Effector CD8-positive, alpha-beta T cell (primary cell): ENCODE measurements at regions not wholly inside any gene's neighbourhood (a gene's known extent, or its start where the extent isn't known, plus 50 kb on each side); places are given as distances from the start of the nearest gene placed in this dataset.
"Not testable (repeated sequence)": the region's sequence is repeated elsewhere in the genome, so short reads cannot be mapped to it uniquely, and the experiment has no call there.

Experiments
- DNase-seq: peaks from one replicate; lab custom pipeline; 2025; lab: John Stamatoyannopoulos, UW

DNA sequence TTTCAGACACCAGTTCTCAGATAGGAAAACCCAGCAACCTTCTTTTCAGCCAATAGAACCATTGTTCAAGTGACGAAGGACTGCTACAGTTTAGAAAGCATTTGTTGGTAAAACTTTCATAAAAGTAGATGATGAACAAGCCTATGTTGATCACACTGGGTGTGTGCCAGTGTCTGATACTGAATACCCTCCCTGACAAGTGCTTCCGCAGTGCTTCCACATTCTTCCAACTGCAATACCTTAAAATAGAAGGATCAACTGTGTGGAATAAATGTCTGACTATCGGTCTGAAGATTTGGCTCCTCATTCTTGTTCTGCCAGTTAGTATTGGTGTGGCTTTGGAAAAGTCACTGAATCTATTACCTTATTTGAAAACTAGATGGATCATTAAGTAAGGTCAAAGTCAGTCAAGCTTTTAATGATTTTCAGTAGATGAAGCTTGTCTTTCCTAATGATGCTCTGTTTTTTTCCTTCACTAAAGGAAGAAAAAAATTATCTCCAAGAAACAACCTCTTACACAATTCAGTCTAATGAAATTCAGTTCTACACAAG lies 479.4 kb upstream of the CBLB start:
- DNase-seq: no peak

DNA sequence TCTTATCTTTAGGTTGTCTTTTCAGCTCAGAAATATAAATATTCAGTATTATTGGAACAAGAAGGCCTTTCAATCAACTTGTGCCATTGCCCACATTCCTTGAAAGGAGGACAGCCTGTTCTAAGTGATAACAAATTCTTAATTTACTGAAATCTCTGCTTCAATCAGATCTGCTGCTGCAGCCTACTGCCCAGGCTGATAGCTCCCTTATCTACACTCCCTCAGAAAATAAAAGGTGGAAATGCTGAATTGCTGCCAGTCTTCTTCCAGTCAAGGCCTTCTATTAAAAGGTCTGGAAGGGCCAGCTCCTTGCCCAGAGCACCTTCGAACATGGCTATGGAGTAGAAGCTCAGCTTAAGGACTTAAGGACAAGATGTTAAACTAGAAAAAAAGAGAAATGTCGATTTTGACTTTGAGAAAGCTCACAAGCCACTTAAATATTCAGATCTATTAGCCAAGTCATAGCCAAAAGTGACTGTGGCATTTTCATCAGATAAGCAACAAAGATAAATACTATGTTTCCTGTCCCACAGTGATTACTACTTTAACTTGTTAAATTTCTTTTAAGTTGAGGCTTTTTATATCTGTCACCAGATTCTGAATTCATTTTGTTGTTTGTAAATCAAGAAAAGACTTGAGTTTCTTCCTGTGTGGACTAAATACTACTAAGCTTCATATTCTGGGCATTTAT lies 480.5 kb upstream of the CBLB start:
- DNase-seq: no peak

DNA sequence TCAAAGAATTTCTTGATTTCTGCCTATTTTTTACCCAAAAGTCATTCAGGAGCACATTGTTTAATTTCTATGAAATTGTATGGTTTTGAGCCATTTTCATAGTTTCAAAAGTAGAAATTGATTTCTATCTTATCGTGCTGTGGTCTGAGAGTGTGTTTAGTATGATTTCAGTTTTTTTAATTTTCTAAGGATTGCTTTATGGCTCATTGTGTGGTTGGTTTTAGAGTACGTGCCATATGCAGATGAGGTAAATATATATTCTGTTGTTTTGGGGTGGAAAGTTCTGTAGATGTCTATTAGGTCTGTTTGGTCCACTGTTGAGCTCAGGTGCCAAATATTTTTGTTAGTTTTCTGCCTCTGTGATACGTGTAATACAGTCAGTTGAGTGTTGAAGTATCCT lies 487.1 kb upstream of the CBLB start:
- DNase-seq: no peak

DNA sequence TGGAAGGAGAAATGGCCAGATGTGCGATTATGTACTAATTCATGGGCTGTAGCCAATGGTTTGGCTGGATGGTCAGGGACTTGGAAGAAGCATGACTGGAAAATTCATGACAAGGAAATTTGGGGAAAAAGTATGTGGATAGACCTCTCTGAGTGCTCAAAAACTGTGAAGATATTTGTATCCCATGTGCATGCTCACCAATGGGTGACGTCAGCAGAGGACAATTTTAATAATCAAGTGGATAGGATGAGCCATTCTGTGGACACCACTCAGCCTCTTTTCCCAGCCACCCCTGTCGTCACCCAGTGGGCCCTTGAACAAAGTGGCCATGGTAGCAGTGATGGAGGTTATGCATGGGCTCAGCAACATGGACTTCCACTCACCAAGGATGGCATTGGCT lies 490.9 kb upstream of the CBLB start:
- no peak for DNase-seq

DNA sequence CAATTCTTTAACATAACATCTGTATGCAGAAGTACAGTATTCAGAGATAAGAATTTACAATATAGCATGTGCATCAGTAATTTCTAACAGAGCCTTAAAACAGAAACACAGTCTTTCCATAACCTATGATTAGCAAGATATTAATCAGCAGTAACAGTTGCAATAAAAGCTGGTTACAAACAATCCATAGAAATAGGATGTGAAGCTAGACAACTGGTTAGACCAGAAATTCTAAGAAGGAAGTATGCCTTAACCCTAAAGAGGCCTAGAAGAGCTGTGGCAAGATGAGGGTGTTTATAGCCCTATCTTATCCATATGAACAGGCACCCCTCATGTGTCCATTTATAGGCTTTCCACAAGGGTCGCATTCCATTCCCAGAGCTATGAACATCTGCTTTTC lies 492.1 kb upstream of the CBLB start:
- DNase-seq: not testable (repeated sequence)

DNA sequence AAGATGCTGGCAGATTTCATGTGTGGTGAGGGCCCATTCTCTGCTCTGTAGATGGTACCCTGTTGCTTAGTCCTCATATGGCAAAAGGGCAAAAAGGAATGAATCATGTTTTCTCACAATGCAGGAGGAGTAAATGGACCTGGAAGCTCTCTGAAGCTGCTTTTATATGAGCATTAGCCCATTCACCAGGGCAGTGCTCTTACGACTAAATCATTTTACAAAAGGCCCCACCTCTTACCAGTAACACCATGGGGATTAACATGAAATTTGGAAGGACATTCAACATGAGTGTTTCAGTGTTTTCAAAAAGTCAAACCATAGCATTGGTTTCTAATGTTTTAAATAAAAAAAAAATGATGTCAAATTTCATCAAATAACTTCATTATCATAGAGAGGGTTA lies 495.7 kb upstream of the CBLB start:
- DNase-seq: no peak

DNA sequence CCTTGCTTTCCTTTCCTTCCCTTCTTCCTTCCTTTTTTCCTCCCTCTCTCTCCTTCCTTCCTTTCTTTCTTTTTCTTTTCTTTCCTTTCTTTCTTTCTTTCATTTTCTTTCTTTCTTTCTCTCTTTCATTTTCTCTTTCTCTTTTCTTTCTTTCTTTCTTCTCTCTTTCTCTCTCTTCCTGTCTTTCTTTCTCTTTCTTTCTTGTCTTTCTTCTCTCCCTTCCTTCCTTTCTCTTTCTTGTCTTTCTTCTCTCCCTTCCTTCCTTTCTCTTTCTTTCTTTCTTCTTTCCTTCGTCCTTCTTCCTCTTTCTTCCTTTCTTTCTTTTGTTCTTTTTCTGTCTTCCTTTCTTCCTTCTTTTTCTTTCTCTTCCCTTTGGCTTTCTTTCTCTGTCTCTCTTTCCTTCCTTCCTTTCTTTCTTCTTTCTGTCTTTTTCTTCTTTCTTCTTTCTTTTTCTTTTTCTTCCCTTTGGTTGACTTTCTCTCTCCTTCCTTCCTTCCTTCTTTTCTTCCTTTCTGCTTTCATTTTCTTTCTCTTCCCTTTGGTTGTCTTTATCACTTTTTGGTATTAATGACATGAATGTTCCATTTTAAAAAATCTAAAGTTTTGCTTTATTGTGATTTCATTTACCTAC lies 496.4 kb upstream of the CBLB start:
- no peak for DNase-seq

DNA sequence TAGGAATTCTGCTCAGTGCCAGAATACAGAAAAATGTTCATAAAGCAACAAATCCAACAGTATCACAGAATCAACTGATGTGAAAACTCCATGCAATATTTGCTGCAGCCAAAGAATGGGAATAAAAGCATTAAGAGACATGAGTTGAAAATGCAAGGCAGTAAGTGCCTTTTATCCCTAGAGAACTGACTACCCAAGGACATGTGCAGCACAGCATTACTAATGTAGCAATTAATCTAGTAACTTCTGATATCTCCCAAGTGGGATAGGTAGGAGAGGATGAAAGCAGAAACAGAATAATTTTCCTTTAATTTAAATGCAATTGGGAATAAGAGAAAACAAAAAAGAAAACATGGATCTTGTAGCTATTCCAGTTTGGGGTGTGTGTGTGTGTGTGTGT lies 497.5 kb upstream of the CBLB start:
- DNase-seq: no peak

DNA sequence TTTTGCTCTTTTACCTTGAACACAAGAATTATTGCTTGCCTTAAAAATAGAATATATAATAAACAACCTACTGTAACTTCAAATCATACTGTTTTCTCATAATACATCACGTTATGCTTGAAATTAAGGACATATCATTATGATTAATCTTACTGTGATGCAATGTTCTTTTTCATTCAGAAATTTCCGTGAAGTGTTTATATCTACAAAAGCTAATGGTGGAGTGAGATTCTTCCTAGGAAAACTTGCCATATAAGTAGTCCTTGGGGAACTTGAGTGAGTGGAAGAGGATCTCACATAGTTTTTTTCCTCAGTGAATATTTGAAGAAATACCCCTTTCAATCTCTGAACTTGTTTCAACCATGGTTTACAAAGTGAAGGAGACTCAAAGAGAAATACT lies 498.7 kb upstream of the CBLB start:
- DNase-seq: no peak

DNA sequence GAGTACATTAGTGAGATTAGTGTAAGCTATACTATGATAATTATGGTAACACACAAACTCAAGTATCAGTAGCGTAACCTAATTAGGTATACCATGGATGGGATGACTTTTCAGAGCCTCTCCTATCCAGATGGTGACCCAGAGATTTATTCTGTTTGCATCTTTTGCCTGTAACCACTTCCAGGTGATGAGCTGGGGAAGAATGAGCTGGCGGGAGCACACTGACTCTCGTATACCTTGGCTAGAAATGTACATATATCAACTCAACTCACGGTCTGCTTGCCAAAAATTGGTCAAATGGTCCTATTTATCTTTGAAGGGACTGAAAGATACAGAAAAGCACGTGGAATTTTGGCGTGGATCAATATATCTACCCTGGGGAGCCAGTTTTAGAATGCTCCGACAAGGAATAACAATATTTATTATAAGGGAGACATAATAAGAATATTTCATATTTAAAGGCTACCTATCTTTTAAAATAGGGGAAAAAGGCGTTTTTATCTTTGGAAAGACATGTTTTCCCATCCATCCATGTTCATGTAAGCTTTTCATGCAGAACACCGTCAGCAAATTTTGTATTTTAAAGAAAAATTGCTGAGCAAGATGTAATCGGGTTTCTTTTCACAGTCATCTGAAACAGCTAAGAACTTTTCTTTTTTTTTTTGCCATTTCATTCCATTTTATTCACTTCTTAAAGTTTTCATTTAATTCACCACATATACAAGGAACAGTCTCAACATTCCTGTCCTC lies 502.6 kb upstream of the CBLB start:
- DNase-seq: no peak

DNA sequence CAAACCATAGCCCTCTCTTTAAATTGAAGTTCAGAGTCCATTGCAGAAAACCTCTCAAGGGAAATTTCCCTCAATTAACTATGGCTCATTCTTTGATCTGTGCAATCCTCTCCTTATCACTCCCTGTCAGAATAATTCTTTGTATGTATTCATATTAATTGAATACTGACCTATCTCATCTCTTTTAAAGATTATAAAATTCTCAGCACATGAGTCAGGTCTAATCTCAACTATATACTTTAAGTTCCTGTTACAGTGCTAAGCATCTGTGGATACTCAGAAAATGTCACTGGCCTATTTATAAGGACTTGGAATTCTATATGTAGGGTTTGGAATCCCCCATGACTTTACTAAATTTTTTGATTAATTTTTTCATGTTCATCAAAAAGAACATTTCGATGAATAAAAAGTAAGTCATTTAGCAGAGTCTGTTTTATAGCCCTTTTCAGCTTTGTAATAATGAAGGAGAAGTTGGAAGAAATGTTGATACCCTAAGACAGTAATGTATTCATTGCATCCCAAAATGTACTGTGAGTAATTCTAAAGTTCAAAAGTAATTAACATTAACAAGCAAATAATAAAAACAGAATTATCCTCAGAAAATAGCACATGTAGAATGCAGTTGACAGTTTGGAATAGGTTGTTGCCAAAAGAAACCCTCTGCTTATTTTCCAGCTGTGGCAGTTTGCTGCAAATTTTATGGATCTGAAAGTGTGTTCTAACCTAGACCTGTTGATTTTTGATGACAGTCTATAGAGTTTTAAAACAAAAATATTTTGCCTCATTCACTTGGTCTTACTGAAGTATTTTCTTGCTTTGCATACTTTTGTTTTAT lies 503.4 kb upstream of the CBLB start:
- no peak for DNase-seq

DNA sequence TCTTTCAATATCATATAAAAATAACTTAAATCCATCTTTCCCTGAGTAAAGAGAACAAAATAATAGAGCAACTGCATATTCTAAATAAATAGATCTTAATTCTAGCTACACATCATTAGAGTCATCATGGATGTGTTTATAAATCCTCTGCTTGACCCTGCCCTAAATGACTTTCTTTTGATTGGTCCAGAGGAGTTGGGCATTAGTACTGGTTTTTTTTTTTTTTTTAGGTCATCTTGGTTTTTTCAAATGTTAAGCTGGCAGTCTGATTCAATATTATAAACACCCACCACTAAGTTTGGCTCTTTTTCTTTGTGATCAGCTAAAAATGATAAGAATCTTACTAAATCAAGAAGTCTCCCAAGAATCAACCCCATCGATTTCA lies 504.0 kb upstream of the CBLB start:
- DNase-seq: no peak

DNA sequence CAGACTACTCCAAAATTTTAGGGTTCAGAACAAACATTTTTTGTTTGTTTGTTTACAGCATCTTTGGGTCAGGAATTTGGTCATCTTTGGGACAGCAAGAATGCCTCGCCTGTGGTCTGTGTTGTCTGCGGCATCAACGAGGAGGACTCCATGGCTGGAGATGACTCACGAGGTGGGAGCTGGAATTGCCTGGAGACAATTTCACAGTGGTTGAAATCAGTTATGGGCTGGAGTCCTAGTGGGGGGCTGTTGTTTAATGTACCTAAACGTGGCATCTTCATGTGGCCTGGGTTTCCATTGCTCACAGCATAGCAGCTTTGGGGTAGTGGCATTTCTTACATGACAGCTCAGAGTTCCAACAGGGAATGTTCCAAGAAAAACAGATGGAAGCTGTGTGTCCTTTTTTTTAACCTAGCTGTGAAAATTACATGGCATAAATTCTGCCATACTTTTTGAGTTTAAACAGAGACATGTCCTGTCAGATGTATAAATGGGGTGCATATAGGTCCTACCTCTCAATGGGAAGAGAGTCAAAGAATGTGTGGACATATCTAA lies 507.3 kb upstream of the CBLB start:
- DNase-seq: no peak

DNA sequence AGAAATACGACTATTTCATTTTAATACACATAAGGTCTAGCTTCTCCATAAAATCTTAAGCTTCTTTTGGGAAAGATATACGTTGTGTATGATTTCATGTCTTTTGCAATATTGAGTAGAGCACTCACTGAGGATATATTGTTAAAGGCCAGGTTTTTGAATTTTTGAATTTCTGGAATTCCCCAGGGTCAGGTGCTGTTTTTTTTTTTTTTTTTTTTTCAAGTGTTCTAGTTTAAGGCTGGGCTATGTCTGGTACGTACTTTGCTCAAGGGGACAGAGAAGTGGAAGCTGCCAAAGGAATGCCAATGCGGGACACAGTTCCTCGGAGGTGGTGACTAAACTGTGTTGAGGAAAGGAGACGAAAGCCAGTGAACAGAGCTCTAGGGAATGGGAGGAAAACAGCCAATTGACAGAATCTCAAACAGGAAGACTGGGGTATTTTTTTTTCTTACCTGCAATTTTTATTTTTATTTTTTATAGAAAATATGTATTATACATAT lies 510.5 kb upstream of the CBLB start:
- no peak for DNase-seq

DNA sequence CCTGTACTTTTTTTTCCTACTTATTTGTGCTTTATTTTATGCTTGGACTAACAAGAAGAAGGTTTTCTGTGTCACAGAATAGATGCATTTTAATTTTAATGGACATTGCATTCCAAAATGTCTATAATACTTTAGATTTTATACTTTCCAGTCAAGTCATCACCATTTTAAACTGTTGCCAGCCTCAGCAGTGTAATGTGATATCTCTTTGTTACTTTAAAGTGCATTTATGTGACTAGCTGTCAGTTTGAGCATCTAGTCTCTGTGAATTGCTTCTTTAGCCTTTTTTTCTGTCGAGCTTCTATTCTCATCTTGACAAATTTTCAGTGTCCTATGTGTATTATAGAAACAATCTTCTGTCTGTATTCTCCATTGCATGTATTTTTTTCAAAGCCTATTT lies 511.4 kb upstream of the CBLB start:
- no peak for DNase-seq

DNA sequence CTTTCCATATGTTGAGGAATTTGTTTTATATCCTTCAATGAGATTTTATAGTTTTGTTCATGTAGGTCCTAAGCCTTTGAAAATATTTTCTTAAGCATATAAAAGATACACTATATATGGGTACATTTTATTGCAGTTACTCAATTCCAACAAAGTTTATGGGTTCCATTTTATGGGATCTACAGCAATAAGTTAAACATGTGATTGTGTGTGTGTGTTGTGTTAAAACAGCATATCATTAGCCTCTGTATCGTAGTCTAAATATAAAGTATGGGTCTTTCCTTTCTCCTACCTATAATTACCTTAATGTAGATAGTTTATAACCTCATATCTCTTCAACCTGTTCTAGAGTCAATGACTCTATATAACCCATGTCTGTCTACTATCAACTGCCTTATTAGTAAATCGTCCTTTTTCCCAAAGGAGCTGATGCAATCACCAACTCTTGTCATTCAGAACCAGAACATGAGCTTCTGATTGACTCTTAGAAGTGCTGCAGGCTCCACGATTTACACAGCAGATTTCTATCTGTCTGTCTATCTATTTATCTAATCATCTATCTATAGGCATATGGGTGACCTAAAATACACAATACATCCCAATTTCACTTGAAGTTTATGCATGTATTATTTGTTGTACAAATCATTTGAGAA lies 512.6 kb upstream of the CBLB start:
- DNase-seq: no peak

DNA sequence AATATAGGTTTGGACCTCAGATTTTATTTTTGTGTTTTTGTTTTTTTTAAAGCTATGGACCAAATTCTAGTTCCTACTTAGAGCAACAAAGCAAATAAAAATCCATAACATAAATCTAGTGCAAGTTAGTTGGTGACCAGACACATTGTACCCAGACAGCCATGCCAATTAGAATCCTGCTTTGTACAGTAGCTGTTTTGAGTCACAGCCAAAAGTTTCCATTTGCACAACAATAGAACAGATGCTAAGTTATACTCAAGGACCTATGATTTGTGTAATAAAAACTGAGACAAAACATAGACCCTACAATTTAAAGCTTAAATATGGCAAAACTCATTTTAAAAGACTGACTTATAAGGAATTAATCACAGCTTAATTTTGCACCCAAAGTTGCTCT lies 513.1 kb upstream of the CBLB start:
- no peak for DNase-seq

DNA sequence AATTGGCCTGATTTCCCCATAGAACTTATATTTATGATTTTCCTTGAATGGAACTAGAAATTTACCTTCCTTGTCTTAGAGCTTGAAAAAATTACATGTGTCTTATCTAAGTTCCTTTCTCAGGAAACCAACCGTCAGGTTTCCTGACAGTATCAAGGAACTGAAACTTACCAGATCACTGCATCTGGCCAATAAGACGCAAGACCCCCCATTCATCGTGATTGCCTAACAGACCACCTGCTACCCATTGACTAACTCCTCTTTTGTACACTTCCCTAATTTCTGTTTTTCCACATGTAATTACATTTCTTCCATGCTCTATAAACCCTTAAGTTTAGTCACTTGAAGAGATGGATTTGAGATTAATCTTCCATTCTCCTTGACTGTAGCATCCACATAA lies 517.2 kb upstream of the CBLB start:
- DNase-seq: no peak

DNA sequence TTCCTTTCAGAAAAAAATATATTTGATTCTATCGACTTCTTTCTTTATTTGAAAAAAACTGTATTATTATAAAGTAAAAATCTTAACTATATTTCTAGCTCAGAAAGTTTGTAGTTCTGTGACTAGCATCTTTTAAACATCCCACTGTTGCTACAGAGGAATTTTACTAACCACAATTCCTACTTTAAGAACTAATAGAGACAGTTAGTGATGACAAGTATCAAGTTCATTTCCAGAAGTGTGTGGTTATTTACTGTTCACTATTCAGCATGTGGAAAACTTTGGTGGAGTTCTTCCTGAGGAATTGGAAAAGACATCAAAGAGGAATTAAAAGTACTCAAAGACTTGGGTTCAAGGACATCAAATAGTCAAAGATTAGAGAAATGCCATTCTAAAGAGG lies 524.1 kb upstream of the CBLB start:
- no peak for DNase-seq

DNA sequence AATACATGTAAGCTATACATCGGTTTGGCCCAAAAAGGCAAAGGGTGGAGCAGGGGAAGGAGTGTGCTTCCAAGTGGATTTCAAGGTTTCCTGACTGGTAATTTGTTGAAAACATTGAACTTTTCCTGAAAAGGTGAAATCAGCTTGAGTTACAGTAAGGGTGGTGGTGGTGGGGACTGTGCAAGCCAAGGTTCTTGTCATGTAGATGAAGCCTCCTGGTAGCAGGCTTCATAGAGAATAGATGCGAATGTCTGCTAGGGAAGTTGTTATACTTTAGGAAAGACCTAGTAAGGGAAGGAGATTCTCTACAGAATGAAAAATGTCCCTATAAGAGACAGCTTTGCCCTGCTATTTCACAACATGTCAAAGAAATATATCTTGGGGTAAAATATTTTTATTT lies 528.2 kb upstream of the CBLB start:
- no peak for DNase-seq
